ENCODE measurements at regions not wholly inside any gene's neighbourhood (a gene's known extent, or its start where the extent isn't known, plus 50 kb on each side); places are given as distances from the start of the nearest gene placed in this dataset.

DNA sequence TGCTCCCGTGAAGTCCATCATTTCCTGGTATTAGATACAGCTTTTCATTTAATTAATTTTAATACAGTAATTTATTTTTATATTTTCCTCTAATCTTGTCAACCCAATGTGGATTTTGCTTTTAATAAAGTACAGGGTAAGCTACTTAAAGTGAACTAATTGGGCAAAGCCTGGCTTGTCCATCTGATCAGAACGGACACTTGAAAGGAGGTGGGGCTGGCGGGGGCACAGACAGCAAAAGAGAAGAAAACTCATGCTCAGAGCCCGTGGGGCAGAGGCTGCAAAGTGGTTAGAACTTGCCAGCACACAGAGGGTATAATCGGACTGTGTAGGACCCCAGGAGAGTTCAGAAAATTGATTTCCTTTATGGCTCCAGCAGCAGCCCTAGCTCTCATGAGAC, 443.1 kb upstream of the MDFIC2 start:
- TF ChIP-seq CTCF (IDR thresholded peaks at IDR 0.05; ENCODE audit: poor library complexity, severe bottlenecking) (no peak), EZH2 (IDR thresholded peaks at IDR 0.05; ENCODE audit: borderline replicate concordance, insufficient read depth, low read length, poor library complexity, severe bottlenecking) (no peak), POLR2AphosphoS5 (IDR thresholded peaks at IDR 0.05) (no peak), EP300 (conservative IDR thresholded peaks at IDR 0.05; ENCODE audit: poor library complexity, severe bottlenecking) (no peak), MXI1 (conservative IDR thresholded peaks at IDR 0.05; ENCODE audit: poor library complexity, severe bottlenecking) (no peak)

Data from neural cell (in vitro differentiated cells).